ENCODE measurements at regions not wholly inside any gene's neighbourhood (a gene's known extent, or its start where the extent isn't known, plus 50 kb on each side); places are given as distances from the start of the nearest gene placed in this dataset.

GRCh38 chr4:81687471-81687870, 215.8 kb upstream of the RASGEF1B start:
- no peaks in the 10 kb centered on the region for H3K9me1 ChIP-seq (ENCODE audit: control insufficient read depth, extremely low read depth, insufficient read depth, low read length)
- H3K79me2 ChIP-seq (ENCODE audit: control insufficient read depth, insufficient read depth, low read length), result no peaks in the 10 kb centered on the region
- FAIRE-seq (no peak), DNase-seq (ENCODE audit: low read depth, low spot score) (no peak)
- no peak overlapping the region for H3K4me3 ChIP-seq (ENCODE audit: control insufficient read depth in 2 of 3, extremely low read depth in 1 of 3, insufficient read depth in 2 of 3, low read depth in 1 of 3, low read length in 3 of 3)
- no peaks in the 10 kb centered on the region for H3K4me1 ChIP-seq (ENCODE audit: control insufficient read depth, extremely low read depth, insufficient read depth, low read length)
- no peaks in the 10 kb centered on the region for H3K36me3 ChIP-seq (ENCODE audit: control insufficient read depth in 2 of 2, extremely low read depth in 1 of 2, insufficient read depth in 2 of 2, low read length in 2 of 2)
- no peak overlapping the region for H3K4me2 ChIP-seq (ENCODE audit: control insufficient read depth, extremely low read depth, insufficient read depth, low read depth, low read length)
- H3K9ac ChIP-seq (ENCODE audit: control insufficient read depth, extremely low read depth, insufficient read depth, low read length), result no peak overlapping the region
- TF ChIP-seq, protein P1, sequence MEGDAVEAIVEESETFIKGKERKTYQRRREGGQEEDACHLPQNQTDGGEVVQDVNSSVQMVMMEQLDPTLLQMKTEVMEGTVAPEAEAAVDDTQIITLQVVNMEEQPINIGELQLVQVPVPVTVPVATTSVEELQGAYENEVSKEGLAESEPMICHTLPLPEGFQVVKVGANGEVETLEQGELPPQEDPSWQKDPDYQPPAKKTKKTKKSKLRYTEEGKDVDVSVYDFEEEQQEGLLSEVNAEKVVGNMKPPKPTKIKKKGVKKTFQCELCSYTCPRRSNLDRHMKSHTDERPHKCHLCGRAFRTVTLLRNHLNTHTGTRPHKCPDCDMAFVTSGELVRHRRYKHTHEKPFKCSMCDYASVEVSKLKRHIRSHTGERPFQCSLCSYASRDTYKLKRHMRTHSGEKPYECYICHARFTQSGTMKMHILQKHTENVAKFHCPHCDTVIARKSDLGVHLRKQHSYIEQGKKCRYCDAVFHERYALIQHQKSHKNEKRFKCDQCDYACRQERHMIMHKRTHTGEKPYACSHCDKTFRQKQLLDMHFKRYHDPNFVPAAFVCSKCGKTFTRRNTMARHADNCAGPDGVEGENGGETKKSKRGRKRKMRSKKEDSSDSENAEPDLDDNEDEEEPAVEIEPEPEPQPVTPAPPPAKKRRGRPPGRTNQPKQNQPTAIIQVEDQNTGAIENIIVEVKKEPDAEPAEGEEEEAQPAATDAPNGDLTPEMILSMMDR (optimal IDR thresholded peaks at IDR 0.05 in 1 of 3, IDR thresholded peaks at IDR 0.05 in 1 of 3, conservative IDR thresholded peaks at IDR 0.05 in 1 of 3; ENCODE audit: extremely low read depth in 1 of 3, insufficient read depth in 2 of 3, low read length in 3 of 3), result no peak
- no peak for TF ChIP-seq EZH2 (IDR thresholded peaks at IDR 0.05; ENCODE audit: low read length)
- H2AFZ ChIP-seq (ENCODE audit: control insufficient read depth, low read length), result no peak overlapping the region
- dilution Hi-C loops (cut with MboI; ENCODE audit: extremely low pct_ligation_motif_present, low sequenced_read_pairs), result no loop called here
- no peaks in the 10 kb centered on the region for H3K9me3 ChIP-seq (ENCODE audit: control insufficient read depth, low read depth, low read length)
- no peaks in the 10 kb centered on the region for H3K27me3 ChIP-seq (ENCODE audit: control insufficient read depth, extremely low read depth, insufficient read depth, low read length)
- no peaks in the 10 kb centered on the region for H4K20me1 ChIP-seq (ENCODE audit: control insufficient read depth, extremely low read depth, insufficient read depth, low read length)
- no peak overlapping the region for H3K27ac ChIP-seq (ENCODE audit: control insufficient read depth, insufficient read depth, low read length)

GRCh38 chr4:81685104-81685503, 213.4 kb upstream of the RASGEF1B start:
- Histone ChIP-seq H2AFZ (ENCODE audit: control insufficient read depth, low read length) (no peak overlapping the region), H3K4me3 (ENCODE audit: control insufficient read depth in 2 of 3, extremely low read depth in 1 of 3, insufficient read depth in 2 of 3, low read depth in 1 of 3, low read length in 3 of 3) (no peak overlapping the region), H3K36me3 (ENCODE audit: control insufficient read depth in 2 of 2, extremely low read depth in 1 of 2, insufficient read depth in 2 of 2, low read length in 2 of 2) (no peaks in the 10 kb centered on the region), H4K20me1 (ENCODE audit: control insufficient read depth, extremely low read depth, insufficient read depth, low read length) (no peaks in the 10 kb centered on the region), H3K79me2 (ENCODE audit: control insufficient read depth, insufficient read depth, low read length) (no peaks in the 10 kb centered on the region), H3K9ac (ENCODE audit: control insufficient read depth, extremely low read depth, insufficient read depth, low read length) (no peak overlapping the region), H3K27me3 (ENCODE audit: control insufficient read depth, extremely low read depth, insufficient read depth, low read length) (no peaks in the 10 kb centered on the region), H3K4me1 (ENCODE audit: control insufficient read depth, extremely low read depth, insufficient read depth, low read length) (no peaks in the 10 kb centered on the region), H3K9me1 (ENCODE audit: control insufficient read depth, extremely low read depth, insufficient read depth, low read length) (no peaks in the 10 kb centered on the region), H3K27ac (ENCODE audit: control insufficient read depth, insufficient read depth, low read length) (no peak overlapping the region), H3K4me2 (ENCODE audit: control insufficient read depth, extremely low read depth, insufficient read depth, low read depth, low read length) (no peak overlapping the region), H3K9me3 (ENCODE audit: control insufficient read depth, low read depth, low read length) (no peaks in the 10 kb centered on the region)
- TF ChIP-seq, protein P1 (optimal IDR thresholded peaks at IDR 0.05 in 1 of 3, IDR thresholded peaks at IDR 0.05 in 1 of 3, conservative IDR thresholded peaks at IDR 0.05 in 1 of 3; ENCODE audit: extremely low read depth in 1 of 3, insufficient read depth in 2 of 3, low read length in 3 of 3), result no peak
- TF ChIP-seq EZH2 (IDR thresholded peaks at IDR 0.05; ENCODE audit: low read length), result no peak
- FAIRE-seq (no peak), DNase-seq (ENCODE audit: low read depth, low spot score) (no peak)
- dilution Hi-C loops (cut with MboI; ENCODE audit: extremely low pct_ligation_motif_present, low sequenced_read_pairs), result no loop called here

Measured in keratinocyte (primary cell).